ENCODE measurements at regions not wholly inside any gene's neighbourhood (a gene's known extent, or its start where the extent isn't known, plus 50 kb on each side); places are given as distances from the start of the nearest gene placed in this dataset.

DNA sequence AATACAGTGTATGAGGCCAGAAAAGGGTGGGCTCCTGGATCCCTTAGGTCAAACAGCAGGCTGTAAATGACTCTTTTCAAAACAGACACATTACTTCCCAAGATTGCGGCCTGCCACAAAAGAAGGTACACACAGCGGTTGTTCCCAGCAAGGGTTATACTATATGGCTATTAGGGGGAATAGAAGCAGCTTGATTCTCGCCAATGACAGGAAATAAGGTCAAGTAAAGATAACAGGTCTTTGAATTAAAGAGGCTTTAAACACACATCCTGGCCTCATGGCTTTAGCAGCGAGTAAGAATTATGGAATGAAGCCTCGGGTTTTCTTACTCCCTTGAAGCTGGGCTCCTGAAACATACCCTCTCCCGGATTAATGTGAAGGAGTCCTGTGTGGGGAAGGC is 58.3 kb downstream of the CYP26A1 start:
- TF ChIP-seq, protein P1, sequence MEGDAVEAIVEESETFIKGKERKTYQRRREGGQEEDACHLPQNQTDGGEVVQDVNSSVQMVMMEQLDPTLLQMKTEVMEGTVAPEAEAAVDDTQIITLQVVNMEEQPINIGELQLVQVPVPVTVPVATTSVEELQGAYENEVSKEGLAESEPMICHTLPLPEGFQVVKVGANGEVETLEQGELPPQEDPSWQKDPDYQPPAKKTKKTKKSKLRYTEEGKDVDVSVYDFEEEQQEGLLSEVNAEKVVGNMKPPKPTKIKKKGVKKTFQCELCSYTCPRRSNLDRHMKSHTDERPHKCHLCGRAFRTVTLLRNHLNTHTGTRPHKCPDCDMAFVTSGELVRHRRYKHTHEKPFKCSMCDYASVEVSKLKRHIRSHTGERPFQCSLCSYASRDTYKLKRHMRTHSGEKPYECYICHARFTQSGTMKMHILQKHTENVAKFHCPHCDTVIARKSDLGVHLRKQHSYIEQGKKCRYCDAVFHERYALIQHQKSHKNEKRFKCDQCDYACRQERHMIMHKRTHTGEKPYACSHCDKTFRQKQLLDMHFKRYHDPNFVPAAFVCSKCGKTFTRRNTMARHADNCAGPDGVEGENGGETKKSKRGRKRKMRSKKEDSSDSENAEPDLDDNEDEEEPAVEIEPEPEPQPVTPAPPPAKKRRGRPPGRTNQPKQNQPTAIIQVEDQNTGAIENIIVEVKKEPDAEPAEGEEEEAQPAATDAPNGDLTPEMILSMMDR (IDR thresholded peaks at IDR 0.05): no peak
- TF ChIP-seq POLR2A (IDR thresholded peaks at IDR 0.05): no peak

All from body of pancreas (tissue), 4 donors.